NCI-H1092 (cell line): ENCODE measurements at regions not wholly inside any gene's neighbourhood (a gene's known extent, or its start where the extent isn't known, plus 50 kb on each side); places are given as distances from the start of the nearest gene placed in this dataset.
"Not testable (repeated sequence)": the region's sequence is repeated elsewhere in the genome, so short reads cannot be mapped to it uniquely, and the experiment has no call there.

ENCODE experiments used
- DNase-seq: peaks from one replicate; lab custom pipeline; 2025; lab: John Stamatoyannopoulos, UW

DNA sequence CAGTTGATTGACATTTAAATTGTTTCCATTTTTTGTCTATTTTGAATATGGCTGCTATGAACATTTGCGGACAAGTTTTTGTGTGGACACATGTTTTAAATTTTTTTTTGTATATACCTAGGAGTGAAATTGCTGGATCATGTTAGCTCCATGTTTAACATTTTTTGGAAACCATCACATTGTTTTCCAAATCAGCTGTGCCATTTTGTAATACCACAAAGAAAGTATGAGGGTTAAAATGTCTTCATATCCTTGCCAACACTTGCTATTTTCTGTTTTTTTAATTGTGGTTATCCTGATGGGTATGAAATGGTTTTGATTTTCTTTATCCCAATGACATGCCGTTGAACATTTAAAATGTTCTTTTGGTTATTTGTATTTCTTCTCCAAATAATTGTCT is 52.1 kb downstream of the CARTPT start:
- no peak for DNase-seq

- peak; percentile 12 for DNase-seq
Measured at GRCh38 chr5:71778678-71779276, 59.7 kb downstream of the CARTPT start.

GRCh38 chr5:71780597-71780996 is 61.5 kb downstream of the CARTPT start:
- no peak for DNase-seq

- DNase-seq: no peak
Measured at GRCh38 chr5:71782393-71782770, 63.3 kb downstream of the CARTPT start.

GRCh38 chr5:71782771-71783770 is 64.0 kb downstream of the CARTPT start:
- DNase-seq: peak; percentile 70

GRCh38 chr5:71783891-71784290 is 64.8 kb downstream of the CARTPT start:
- DNase-seq: no peak

- DNase-seq: no peak
Measured at GRCh38 chr5:71786337-71787055, 67.4 kb downstream of the CARTPT start.

DNA sequence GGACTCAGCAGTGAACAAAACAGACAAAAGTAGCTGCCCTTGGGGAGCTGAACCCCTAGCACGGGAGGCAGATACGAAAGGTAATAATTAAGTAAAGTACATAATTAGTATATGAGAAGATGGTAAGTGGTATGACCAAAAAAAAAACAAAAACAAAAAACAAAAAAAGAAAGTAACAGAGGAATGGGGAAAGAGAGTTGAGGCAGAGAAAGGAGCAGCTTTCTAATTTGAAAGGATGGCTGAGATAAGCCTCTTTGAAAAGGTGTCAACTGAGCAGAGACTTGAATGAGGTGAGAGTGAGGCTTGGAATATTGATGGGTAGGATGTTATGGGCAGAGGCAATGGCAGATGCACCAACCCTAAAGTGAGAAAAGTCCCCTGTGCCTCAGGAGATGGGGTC is 69.7 kb downstream of the CARTPT start:
- no peak for DNase-seq

DNA sequence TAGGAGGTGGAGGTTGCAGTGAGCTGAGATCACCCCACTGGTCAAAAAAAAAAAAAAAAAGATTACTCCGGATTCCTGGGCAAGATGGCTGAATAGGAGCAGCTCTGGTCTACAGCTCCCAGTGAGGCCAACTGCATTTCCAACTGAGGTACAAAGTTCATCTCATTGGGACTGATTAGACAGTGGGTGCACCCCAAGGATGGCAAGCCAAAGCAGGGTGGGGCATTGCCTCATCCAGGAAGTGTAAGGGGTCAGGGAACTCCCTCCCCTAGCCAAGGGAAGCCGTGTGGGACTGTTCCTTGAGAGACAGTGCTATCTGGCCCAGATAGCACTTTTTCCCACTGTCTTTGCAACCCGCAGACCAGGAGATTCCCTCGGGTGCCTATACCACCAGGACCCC is 70.7 kb downstream of the CARTPT start:
- DNase-seq: no peak

GRCh38 chr5:71790433-71790832 is 71.4 kb downstream of the CARTPT start:
- DNase-seq: no peak

- DNase-seq: not testable (repeated sequence)
Measured at GRCh38 chr5:71792041-71792440, 73.0 kb downstream of the CARTPT start.

DNA sequence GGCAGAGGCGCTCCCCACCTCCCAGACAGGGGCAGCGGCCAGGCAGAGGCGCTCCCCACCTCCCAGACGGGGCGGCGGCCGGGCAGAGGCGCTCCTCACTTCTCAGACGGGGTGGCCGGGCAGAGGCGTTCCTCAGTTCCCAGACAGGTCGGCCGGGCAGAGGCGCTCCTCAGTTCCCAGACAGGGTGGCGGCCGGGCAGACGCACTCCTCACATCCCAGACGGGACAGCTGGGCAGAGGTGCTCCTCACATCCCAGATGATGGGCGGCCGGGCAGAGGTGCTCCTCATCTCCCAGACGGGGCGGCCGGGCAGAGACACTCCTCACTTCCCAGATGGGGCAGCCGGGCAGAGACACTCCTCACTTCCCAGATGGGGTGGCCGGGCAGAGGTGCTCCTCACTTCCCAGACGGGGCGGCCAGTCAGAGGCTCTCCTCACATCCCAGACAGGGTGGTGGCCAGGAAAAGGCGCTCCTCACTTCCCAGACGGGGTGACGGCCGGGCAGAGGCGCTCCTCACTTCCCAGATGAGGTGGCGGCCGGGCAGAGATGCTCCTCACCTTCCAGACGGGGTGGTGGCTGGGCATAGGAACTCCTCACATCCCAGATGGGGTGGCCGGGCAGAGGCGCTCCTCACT is 75.1 kb downstream of the CARTPT start:
- no peak for DNase-seq

DNA sequence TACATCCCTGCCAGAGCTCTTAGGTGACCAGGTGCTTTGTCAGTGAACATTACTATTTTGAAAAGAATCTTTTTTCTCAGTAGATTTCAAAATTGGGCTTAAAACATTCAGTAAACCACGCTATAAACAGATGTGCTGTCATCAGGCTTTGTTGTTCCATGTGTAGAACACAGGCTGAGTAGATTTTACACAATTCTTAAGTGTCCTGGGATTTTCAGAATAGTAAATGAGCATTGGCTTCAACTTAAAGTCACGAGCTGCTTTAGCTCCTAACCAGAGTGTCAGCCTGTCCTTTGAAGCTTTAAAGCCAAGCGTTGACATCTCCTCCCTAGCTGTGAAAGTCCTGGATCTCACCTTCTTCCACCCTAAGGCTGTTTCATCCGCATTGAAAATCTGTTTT is 83.6 kb downstream of the CARTPT start:
- DNase-seq: no peak

GRCh38 chr5:71806711-71807110 is 87.6 kb downstream of the CARTPT start:
- DNase-seq: no peak

DNA sequence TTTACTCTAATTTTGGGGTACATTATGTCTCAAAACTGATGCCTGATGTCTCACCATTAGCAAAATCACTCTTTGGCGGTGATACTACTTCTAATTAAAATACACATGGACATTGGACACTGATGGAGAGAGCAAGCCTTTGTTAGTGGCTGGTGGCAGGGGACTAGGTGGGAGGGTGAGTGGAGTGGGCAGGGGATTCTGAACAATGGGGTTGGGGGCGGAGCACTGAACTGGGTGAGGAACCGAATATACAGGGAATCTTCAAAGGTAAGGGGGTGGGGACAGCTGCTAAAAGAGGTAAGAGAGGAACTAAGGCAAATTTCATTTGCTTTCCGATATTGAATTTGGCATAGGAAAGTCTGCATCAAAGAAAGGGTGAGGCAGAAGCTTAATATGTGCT is 88.8 kb downstream of the CARTPT start:
- DNase-seq: no peak

GRCh38 chr5:71809446-71809845 is 90.4 kb downstream of the CARTPT start:
- DNase-seq: no peak

GRCh38 chr5:71810023-71810422 is 90.9 kb downstream of the CARTPT start:
- no peak for DNase-seq

DNA sequence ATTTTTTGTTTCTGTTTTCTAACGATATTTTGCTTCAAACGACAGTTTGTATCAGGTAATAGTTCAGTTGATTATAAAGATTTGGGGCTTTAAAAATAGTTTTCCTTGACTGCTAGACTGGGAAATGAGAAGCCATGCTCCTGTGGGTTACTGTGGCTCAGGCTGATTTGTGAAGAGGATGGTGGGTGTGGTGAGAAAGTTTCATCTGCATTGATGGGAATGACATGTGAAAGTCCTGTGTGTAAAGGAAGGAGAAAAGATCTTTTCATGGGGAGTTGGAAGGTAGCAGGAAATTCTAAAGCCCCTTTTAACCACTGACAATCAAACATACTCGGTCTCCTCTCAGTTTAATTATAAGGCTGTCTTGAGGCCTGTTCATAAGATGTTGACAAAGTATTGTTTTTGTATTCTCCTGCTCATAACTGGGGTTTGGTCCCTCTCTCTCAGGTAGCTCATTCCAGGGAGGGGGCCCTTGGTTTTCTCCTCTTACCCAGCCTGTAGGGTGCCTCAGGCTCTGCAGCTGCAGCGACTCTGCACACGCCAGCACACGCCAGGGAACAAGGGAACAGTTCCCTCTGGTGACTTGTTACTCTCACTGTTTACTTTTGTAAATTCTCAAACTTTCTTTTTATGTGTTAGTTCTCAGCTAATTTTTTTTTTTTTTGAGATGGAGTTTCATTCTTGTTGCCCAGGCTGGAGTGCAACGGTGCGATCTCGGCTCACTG is 91.6 kb downstream of the CARTPT start:
- no peak for DNase-seq

DNA sequence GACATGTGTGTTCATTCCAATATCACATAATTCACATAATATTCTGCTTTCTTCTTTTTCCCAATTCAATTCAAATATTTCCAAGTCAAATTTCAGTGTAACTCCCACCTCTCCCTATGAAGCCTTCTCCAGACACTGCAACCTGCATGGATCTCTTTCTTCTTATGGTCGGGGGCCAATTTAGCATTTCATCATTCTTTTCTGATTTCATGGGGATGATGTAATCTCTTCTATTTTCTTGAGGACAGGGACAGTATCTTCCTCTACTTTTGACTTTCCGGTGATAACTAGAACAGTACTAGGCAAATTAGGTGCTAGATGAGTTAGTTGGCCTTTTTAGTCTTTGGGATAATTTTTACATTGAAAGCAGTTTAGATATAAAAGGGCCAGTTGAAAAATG is 92.7 kb downstream of the CARTPT start:
- no peak for DNase-seq

DNA sequence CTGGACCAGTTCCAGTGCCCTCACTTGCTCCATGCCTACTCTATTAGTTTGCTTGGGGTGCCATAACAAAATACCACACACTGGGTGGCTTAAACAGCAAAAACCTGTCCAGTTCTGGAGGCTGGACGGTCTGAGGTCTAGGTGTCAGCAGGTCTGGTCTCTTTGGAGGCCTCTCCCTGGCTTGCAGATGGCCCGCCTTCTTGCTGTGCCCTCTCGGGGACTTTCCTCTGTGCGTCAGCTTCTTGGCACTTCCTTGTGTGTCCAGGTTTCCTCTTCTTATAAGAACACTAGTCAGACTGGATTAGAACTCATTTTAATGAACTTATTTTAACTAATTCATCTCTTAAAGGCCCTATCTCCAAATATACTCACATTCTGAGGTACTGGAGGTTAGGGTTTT is 97.2 kb downstream of the CARTPT start:
- DNase-seq: no peak

DNA sequence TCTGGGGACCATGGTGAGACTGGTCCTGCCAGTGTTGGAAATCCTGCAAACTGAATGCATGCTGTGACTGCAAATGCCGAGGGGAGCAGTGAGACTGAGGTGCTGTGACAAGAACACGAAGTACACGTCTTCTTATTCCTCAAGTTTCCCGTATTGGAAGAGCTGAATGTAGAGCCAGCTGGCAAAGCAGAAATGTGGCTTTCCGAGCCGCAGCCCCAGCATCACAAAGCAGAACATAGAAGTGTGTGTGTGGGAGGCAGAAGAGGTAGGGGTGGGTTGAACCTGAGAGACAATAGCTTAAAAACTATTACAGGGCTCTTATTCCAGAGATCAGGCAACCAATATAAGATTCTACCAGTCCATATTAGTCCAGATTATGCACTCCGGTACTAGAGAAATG is 98.8 kb downstream of the CARTPT start:
- no peak for DNase-seq

- no peak for DNase-seq
Measured at GRCh38 chr5:71821029-71821428, 102.0 kb downstream of the CARTPT start.
